ENCODE measurements at regions not wholly inside any gene's neighbourhood (a gene's known extent, or its start where the extent isn't known, plus 50 kb on each side); places are given as distances from the start of the nearest gene placed in this dataset.

DNA sequence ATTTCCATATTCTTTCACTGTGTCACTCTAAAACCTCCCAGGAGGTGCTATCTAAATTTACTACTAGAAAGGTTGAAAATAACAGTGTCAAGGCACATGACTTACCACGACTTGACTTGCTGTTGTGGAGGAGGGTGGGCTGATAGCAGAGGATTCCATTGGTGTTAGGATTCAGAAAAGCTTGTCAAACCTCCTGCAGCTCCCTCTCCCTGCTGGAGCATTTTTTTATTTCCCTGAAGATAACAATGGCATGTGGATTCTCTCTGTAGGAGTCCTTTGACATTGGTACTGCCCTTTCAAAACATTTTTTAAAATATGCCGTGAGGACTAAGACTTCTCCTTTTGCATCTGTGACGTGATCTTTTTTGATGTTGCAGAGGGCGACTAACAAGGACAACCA is 696.9 kb upstream of the GYPC start:
- TF ChIP-seq CTCF (IDR thresholded peaks at IDR 0.05; ENCODE audit: poor library complexity) (no peak), EZH2 (IDR thresholded peaks at IDR 0.05; ENCODE audit: borderline replicate concordance) (no peak), EZH2phosphoT487 (IDR thresholded peaks at IDR 0.05; ENCODE audit: low read depth, severe bottlenecking, unreplicated experiment) (no peak)
